Stomach (tissue), 8 donors: ENCODE measurements at regions not wholly inside any gene's neighbourhood (a gene's known extent, or its start where the extent isn't known, plus 50 kb on each side); places are given as distances from the start of the nearest gene placed in this dataset.

ENCODE experiments used
- DNase-seq, 2 donors: peaks; one replicate each; pipeline versions ENCODE4 v3.0.0 to v3.0.0-alpha.2; 2013 to 2019
- H3K27ac ChIP-seq, 5 donors: fragments of 200-600 bp in 4 of 5; sonication (generic) in 4 of 5; one replicate each; pipeline ENCODE4 v1.5.1; 2013 to 2019; ENCODE audit warnings: mild to moderate bottlenecking in 1 of 5, moderate library complexity in 1 of 5
- H3K27me3 ChIP-seq, 3 donors: fragments of 200-600 bp; sonication (generic); one replicate each; pipeline ENCODE4 v1.5.1; 2017 to 2019; ENCODE audit warnings: mixed run types in 1 of 3
- H3K36me3 ChIP-seq, 4 donors: fragments of 200-600 bp; sonication (generic); 1 replicate in 3 of 4; 2 replicates in 1 of 4; pipeline ENCODE4 v1.5.1; 2016 to 2019
- H3K4me1 ChIP-seq, 4 donors: fragments of 200-600 bp; sonication (generic); one replicate each; pipeline ENCODE4 v1.5.1; 2016 to 2019
- H3K4me3 ChIP-seq, 4 donors: fragments of 200-600 bp; sonication (generic) in 3 of 4; one replicate each; pipeline ENCODE4 v1.5.1; 2016 to 2019; ENCODE audit warnings: mild to moderate bottlenecking in 1 of 4
- H3K9me3 ChIP-seq, 4 donors: fragments of 200-600 bp; sonication (generic); one replicate each; pipeline ENCODE4 v1.5.1; 2016 to 2019
- EP300 ChIP-seq: sonication (generic); formaldehyde crosslinking; IDR thresholded peaks from one replicate; pipeline ENCODE4 v1.6.1; 2017; ENCODE audit warnings: antibody characterized with exemption
- POLR2A ChIP-seq, 4 donors: fragments of 450-650 bp; IDR thresholded peaks; one replicate each; pipeline ENCODE4 v1.6.1; 2016; ENCODE audit warnings: antibody characterized with exemption in 4 of 4, control low read depth in 2 of 4, mild to moderate bottlenecking in 1 of 4, moderate library complexity in 1 of 4
- POLR2AphosphoS5 ChIP-seq, 3 donors: sonication (generic); formaldehyde crosslinking; IDR thresholded peaks; one replicate each; pipeline ENCODE4 v1.6.1; 2016; ENCODE audit warnings: antibody characterized with exemption in 3 of 3
- WGBS, 5 donors: extraction: QIAGEN DNeasy Blood & Tissue Kit in 3 of 5; methylation state at CpG; one replicate each; pipeline versions ENCODE4 v1.1.5 to v1.1.7; 2013 to 2018; 5-methylcytosine and 5-hydroxymethylcytosine counted together
- intact Hi-C: fragments of 100-400 bp; cut with DNase I; formaldehyde crosslinking; loops from one replicate; pipeline ENCODE4 v1.15.1; 2023; ENCODE audit warnings: low total_unique reads
- TF ChIP-seq, protein P1 (sequence below), 7 experiments: fragments of 450-650 bp in 4 of 7; fragments of 200-600 bp in 3 of 7; sonication (generic) in 3 of 7; IDR thresholded peaks; one replicate each; pipeline ENCODE4 v1.5.1; 2016 to 2019; ENCODE audit warnings: antibody characterized with exemption in 7 of 7, control low read depth in 2 of 7, mild to moderate bottlenecking in 1 of 7
- donor health status: healthy with polysubstance abuse.
- donor health status: Bipolar disorder and iron deficiency.
- donor health status: healthy.

DNA sequence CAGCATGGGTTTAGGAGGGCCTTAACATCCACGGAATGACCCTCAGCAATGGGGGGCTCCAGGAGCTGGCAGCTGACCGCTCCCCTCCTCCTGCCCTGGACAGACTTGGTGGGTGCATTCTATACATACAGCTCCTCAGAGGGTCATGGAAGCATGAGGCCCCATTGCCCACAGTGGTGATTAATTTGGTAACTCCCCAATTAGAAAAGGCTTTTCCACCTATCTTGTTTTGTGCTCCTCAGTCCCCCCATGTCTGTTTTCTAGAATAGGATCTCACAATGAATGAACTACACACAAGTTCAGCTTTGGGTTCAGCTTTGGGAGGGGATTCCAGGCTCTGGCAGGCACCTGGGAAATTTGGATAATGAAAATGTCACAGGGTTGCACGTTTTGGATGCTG is 707.8 kb downstream of the UQCRFS1 start:
- no peak for DNase-seq
- 68 to 84% (median 72%) methylated on average over 3 of the region's 3 CpGs for WGBS, 5 donors

DNA sequence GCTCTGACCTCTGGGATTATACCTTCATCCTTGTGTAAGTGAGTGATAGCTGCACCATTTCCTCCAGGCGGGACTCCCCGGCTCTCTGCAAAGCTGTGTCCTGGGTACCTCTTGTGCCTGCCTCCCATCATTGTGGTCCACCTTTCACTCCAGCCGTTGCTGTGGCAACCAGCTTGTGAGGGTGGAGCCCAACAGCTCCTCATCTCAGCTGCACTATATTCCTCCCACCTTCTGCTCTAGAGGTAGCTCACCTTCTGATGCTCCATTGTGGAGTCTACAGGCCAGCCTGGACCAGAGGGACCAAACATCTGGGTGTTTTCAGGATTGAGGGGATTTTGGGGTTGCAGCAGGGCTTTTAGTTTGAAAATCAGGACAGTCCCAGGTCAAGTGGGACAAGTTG is 708.2 kb downstream of the UQCRFS1 start:
- no peak overlapping the region for H3K27ac ChIP-seq
- no peak overlapping the region for H3K4me3 ChIP-seq
- intact Hi-C loops = no loop called here
- peaks cover 0 to 3% (median 0%) of the 10 kb centered on the region in 3 donors for H3K27me3 ChIP-seq
- H3K9me3 ChIP-seq = no peaks in the 10 kb centered on the region
- WGBS, 5 donors = 82 to 91% (median 87%) methylated on average over 3 of the region's 3 CpGs
- no peak for TF ChIP-seq POLR2A (IDR thresholded peaks at IDR 0.05)
- no peak for TF ChIP-seq POLR2AphosphoS5 (IDR thresholded peaks at IDR 0.05)
- TF ChIP-seq, protein P1, sequence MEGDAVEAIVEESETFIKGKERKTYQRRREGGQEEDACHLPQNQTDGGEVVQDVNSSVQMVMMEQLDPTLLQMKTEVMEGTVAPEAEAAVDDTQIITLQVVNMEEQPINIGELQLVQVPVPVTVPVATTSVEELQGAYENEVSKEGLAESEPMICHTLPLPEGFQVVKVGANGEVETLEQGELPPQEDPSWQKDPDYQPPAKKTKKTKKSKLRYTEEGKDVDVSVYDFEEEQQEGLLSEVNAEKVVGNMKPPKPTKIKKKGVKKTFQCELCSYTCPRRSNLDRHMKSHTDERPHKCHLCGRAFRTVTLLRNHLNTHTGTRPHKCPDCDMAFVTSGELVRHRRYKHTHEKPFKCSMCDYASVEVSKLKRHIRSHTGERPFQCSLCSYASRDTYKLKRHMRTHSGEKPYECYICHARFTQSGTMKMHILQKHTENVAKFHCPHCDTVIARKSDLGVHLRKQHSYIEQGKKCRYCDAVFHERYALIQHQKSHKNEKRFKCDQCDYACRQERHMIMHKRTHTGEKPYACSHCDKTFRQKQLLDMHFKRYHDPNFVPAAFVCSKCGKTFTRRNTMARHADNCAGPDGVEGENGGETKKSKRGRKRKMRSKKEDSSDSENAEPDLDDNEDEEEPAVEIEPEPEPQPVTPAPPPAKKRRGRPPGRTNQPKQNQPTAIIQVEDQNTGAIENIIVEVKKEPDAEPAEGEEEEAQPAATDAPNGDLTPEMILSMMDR (IDR thresholded peaks at IDR 0.05) = no peak
- TF ChIP-seq EP300 = no peak
- no peaks in the 10 kb centered on the region for H3K4me1 ChIP-seq
- H3K36me3 ChIP-seq = no peaks in the 10 kb centered on the region
- DNase-seq = no peak

More for the DNA sequence above, 707.8 kb downstream of the UQCRFS1 start:
- Histone ChIP-seq H3K27ac (no peak overlapping the region), H3K27me3 (peaks cover 0 to 3% (median 0%) of the 10 kb centered on the region in 3 donors), H3K9me3 (no peaks in the 10 kb centered on the region), H3K4me1 (no peaks in the 10 kb centered on the region), H3K4me3 (no peak overlapping the region), H3K36me3 (no peaks in the 10 kb centered on the region)
- intact Hi-C loops = no loop called here
- TF ChIP-seq POLR2A (IDR thresholded peaks at IDR 0.05) (no peak), EP300 (no peak), POLR2AphosphoS5 (IDR thresholded peaks at IDR 0.05) (no peak)
- TF ChIP-seq, protein P1 (IDR thresholded peaks at IDR 0.05) = no peak

DNA sequence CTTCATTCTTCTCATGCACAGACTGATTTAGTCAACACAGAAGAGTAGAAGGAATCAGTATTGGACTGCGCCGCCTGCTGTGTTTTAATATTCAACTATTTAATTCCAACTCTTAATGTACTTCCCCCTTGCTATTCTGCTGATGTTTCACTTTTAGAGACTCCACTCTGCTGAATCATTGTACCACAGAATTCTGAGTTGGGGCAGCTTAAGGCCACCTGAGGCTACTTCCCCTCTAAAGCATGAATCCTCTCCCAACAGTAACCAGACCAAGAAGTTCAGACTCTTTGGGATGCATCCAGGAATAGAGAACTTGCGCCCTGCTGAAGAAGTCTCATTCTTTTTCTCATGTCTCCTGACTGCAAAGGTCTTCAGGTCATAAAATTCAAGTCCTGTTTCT is 708.8 kb downstream of the UQCRFS1 start:
- no peaks in the 10 kb centered on the region for H3K4me1 ChIP-seq
- intact Hi-C loops = no loop called here
- H3K27me3 ChIP-seq = peaks cover 0 to 3% (median 0%) of the 10 kb centered on the region in 3 donors
- no peak for DNase-seq
- H3K27ac ChIP-seq = no peak overlapping the region
- 65 to 87% (median 75%) methylated on average over 3 of the region's 3 CpGs for WGBS, 5 donors
- no peaks in the 10 kb centered on the region for H3K36me3 ChIP-seq
- H3K9me3 ChIP-seq = no peaks in the 10 kb centered on the region
- TF ChIP-seq EP300 (no peak), POLR2A (IDR thresholded peaks at IDR 0.05) (no peak), POLR2AphosphoS5 (IDR thresholded peaks at IDR 0.05) (no peak)
- TF ChIP-seq, protein P1 (IDR thresholded peaks at IDR 0.05) = no peak
- no peak overlapping the region for H3K4me3 ChIP-seq

DNA sequence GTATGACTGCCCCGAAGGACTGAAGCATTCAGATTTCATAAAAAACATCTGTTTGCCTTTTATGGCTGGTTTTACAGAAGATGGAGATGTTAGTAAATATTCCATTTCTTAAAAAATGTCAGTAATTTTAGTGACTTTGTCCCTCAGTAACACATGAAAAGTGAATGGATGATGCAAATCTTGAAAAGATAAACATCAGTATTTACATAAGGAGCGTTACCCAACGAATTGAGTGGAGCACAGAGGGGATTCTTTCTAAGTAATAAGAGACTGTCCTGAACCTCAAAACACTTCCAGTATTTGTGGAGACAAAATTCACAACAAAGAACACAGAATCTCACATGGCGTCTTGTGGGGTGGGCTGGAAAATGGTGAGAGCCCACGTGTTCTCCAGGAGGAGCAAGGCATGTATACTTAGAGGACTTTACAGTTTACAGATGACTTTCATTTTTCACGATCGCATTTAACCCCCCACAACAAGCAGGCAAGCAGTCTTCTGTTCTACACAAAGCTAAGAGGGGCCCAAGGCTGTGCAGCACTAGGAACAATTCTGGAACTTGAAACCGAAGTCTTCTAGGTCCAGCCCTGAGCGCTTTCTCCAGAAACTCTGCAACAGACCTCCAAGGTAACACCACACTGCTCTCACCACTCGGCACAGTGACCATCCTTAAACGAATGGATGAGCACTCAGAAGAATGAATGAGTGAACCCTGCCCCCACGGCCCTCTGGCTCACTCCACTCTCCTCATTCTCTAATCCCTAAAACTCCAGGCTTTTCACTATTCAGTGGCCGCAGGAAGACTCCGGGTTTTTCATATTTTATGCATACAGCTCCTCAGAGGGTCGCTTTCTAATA is 709.8 kb downstream of the UQCRFS1 start:
- Histone ChIP-seq H3K36me3 (no peaks in the 10 kb centered on the region), H3K27ac (no peak overlapping the region), H3K9me3 (no peaks in the 10 kb centered on the region), H3K27me3 (peaks cover 0 to 3% (median 0%) of the 10 kb centered on the region in 3 donors), H3K4me1 (no peaks in the 10 kb centered on the region), H3K4me3 (no peak overlapping the region)
- WGBS, 5 donors = 48 to 62% (median 58%) methylated on average over 15 of the region's 15 CpGs
- intact Hi-C loops = no loop called here
- no peak for DNase-seq
- no peak for TF ChIP-seq POLR2A (IDR thresholded peaks at IDR 0.05)
- no peak for TF ChIP-seq EP300
- TF ChIP-seq POLR2AphosphoS5 (IDR thresholded peaks at IDR 0.05) = no peak
- TF ChIP-seq, protein P1 (IDR thresholded peaks at IDR 0.05) = no peak
